GM23338 (cell line): ENCODE measurements at regions not wholly inside any gene's neighbourhood (a gene's known extent, or its start where the extent isn't known, plus 50 kb on each side); places are given as distances from the start of the nearest gene placed in this dataset.

Experiments
- CREB1 ChIP-seq: fragments of 250-450 bp; sonication (Bioruptor Pico); IDR thresholded peaks from 2 replicates; pipeline ENCODE4 v1.5.0; 2020; ENCODE audit warnings: low read depth, mild to moderate bottlenecking, moderate library complexity
- CTCF ChIP-seq, 2 experiments: fragments of 200-600 bp in 1 of 2; sonication (generic) in 1 of 2; conservative IDR thresholded peaks; 2 replicates each; pipeline versions ENCODE4 v1.5.1 to v1.6.1; 2016 to 2017; ENCODE audit warnings: antibody characterized with exemption in 2 of 2, low read depth in 2 of 2, mild to moderate bottlenecking in 2 of 2, moderate library complexity in 1 of 2
- ETS1 ChIP-seq: IDR thresholded peaks from 2 replicates; pipeline ENCODE4 v1.6.1; 2016; ENCODE audit warnings: antibody characterized with exemption
- EZH2 ChIP-seq: fragments of 200-600 bp; sonication (generic); IDR thresholded peaks from one replicate; pipeline ENCODE4 v1.8.0; 2017; ENCODE audit warnings: antibody characterized with exemption, mild to moderate bottlenecking, low read depth; ENCODE audit not compliant: unreplicated experiment
- EZH2phosphoT487 ChIP-seq: fragments of 200-600 bp; sonication (generic); IDR thresholded peaks from one replicate; pipeline ENCODE4 v1.8.1; 2018; ENCODE audit warnings: antibody characterized with exemption; ENCODE audit not compliant: unreplicated experiment
- JUNB ChIP-seq: IDR thresholded peaks from one replicate; pipeline ENCODE4 v1.6.1; 2016; ENCODE audit warnings: antibody characterized with exemption; ENCODE audit not compliant: unreplicated experiment
- NANOG ChIP-seq: IDR thresholded peaks from 2 replicates; pipeline ENCODE4 v1.6.1; 2016; ENCODE audit warnings: antibody characterized with exemption, borderline replicate concordance
- POLR2AphosphoS5 ChIP-seq: IDR thresholded peaks from 2 replicates; pipeline ENCODE4 v1.6.1; 2016; ENCODE audit warnings: antibody characterized with exemption, low read depth
- REST ChIP-seq: IDR thresholded peaks from one replicate; pipeline ENCODE4 v1.6.1; 2018; ENCODE audit warnings: antibody characterized with exemption; ENCODE audit not compliant: unreplicated experiment
- STAT1 ChIP-seq: IDR thresholded peaks from one replicate; pipeline ENCODE4 v1.6.1; 2016; ENCODE audit warnings: antibody characterized with exemption; ENCODE audit not compliant: unreplicated experiment
- ZNF114 ChIP-seq: fragments of 250-450 bp; sonication (Bioruptor Pico); IDR thresholded peaks from 2 replicates; pipeline ENCODE4 v1.5.0; 2020; ENCODE audit warnings: mild to moderate bottlenecking, moderate library complexity
- ZNF331 ChIP-seq: fragments of 250-450 bp; sonication (Bioruptor Pico); IDR thresholded peaks from 2 replicates; pipeline ENCODE4 v1.5.0; 2020; ENCODE audit warnings: low read depth, mild to moderate bottlenecking, moderate library complexity
- ZNF462 ChIP-seq: fragments of 250-450 bp; sonication (Bioruptor Pico); IDR thresholded peaks from 2 replicates; pipeline ENCODE4 v1.5.0; 2020; ENCODE audit warnings: mild to moderate bottlenecking, moderate library complexity

GRCh38 chr2:82084679-82085392 lies 1780.3 kb upstream of the LRRTM1 start:
- TF ChIP-seq CTCF (conservative IDR thresholded peaks at IDR 0.05; ENCODE audit: low read depth in 2 of 2) (no peak), POLR2AphosphoS5 (no peak), CREB1 (CRISPR knock-in tag) (no peak), REST (no peak), EZH2phosphoT487 (no peak), NANOG (no peak), EZH2 (no peak), ETS1 (no peak), JUNB (no peak), STAT1 (no peak), ZNF114 (no peak), ZNF331 (no peak), ZNF462 (CRISPR knock-in tag) (no peak)
